WI38 (cell line): ENCODE measurements at regions not wholly inside any gene's neighbourhood (a gene's known extent, or its start where the extent isn't known, plus 50 kb on each side); places are given as distances from the start of the nearest gene placed in this dataset.

Experiments
- H3K4me3 ChIP-seq: 2 replicates; pipeline ENCODE4 v1.5.1; 2011; ENCODE audit warnings: low read depth, mild to moderate bottlenecking, control low read depth, low read length
- CTCF ChIP-seq: IDR thresholded peaks from 2 replicates; pipeline ENCODE4 v1.5.1; 2012; ENCODE audit warnings: low read depth, mild to moderate bottlenecking, control low read depth, low read length

GRCh38 chr14:61627612-61628011, 67.7 kb upstream of the HIF1A start:
- H3K4me3 ChIP-seq = no peak overlapping the region
- no peak for TF ChIP-seq CTCF

- TF ChIP-seq CTCF = no peak
Observed at GRCh38 chr14:61628016-61628725, 67.1 kb upstream of the HIF1A start.

GRCh38 chr14:61630399-61631044, 64.8 kb upstream of the HIF1A start:
- TF ChIP-seq CTCF = no peak
- H3K4me3 ChIP-seq = no peak overlapping the region

More at GRCh38 chr14:61628016-61628725, 67.1 kb upstream of the HIF1A start:
- H3K4me3 ChIP-seq = no peak overlapping the region

- no peak for TF ChIP-seq CTCF
- H3K4me3 ChIP-seq = no peak overlapping the region
Observed at GRCh38 chr14:61631045-61631687, 64.1 kb upstream of the HIF1A start.

- no peak for TF ChIP-seq CTCF
- H3K4me3 ChIP-seq = no peak overlapping the region
Observed at GRCh38 chr14:61632401-61632800, 62.9 kb upstream of the HIF1A start.

GRCh38 chr14:61632807-61633206, 62.5 kb upstream of the HIF1A start:
- H3K4me3 ChIP-seq = no peak overlapping the region
- no peak for TF ChIP-seq CTCF

GRCh38 chr14:61636291-61636690, 59.0 kb upstream of the HIF1A start:
- H3K4me3 ChIP-seq = no peak overlapping the region
- TF ChIP-seq CTCF = no peak
